Right lobe of liver (tissue), 6 donors: ENCODE measurements at regions not wholly inside any gene's neighbourhood (a gene's known extent, or its start where the extent isn't known, plus 50 kb on each side); places are given as distances from the start of the nearest gene placed in this dataset.

Experiments used
- ATAC-seq, 4 donors: fragments of 200-7000 bp; cut with Tn5 transposase; one replicate each; pipeline ENCODE4 v1.9.1; 2020; ENCODE audit warnings: mild to moderate bottlenecking in 4 of 4, moderate library complexity in 4 of 4
- DNase-seq, 3 donors: peaks; one replicate each; pipeline ENCODE4 v3.0.0-alpha.2; 2020
- H3K27ac ChIP-seq, 3 donors: fragments of 200-600 bp; one replicate each; pipeline ENCODE4 v1.8.0; 2022
- H3K27me3 ChIP-seq, 2 donors: fragments of 200-600 bp; one replicate each; pipeline ENCODE4 v1.8.0; 2022
- H3K36me3 ChIP-seq, 4 donors: fragments of 200-600 bp; sonication (generic) in 1 of 4; one replicate each; pipeline versions ENCODE4 v1.5.1 to v1.8.0; 2017 to 2022; ENCODE audit warnings: control low read depth in 1 of 4
- H3K4me1 ChIP-seq, 4 donors: fragments of 200-600 bp; sonication (generic) in 1 of 4; one replicate each; pipeline versions ENCODE4 v1.5.1 to v1.8.0; 2017 to 2022; ENCODE audit warnings: control low read depth in 1 of 4
- H3K4me3 ChIP-seq, 3 donors: fragments of 200-600 bp; one replicate each; pipeline ENCODE4 v1.8.0; 2022
- H3K9me3 ChIP-seq, 4 donors: fragments of 200-600 bp; sonication (generic) in 1 of 4; one replicate each; pipeline versions ENCODE4 v1.5.1 to v1.8.0; 2017 to 2022; ENCODE audit warnings: control low read depth in 1 of 4
- CTCF ChIP-seq, 4 donors: fragments of 200-600 bp in 3 of 4; fragments of 450-650 bp in 1 of 4; IDR thresholded peaks; one replicate each; pipeline versions ENCODE4 v1.5.1 to v1.8.0; 2016 to 2022; ENCODE audit warnings: antibody characterized with exemption in 4 of 4, mild to moderate bottlenecking in 2 of 4
- POLR2A ChIP-seq: fragments of 450-650 bp; IDR thresholded peaks from one replicate; pipeline ENCODE4 v1.6.1; 2017; ENCODE audit warnings: antibody characterized with exemption, mild to moderate bottlenecking
- WGBS: methylation state at CpG from one replicate; pipeline ENCODE4 v1.1.6; 2018; ENCODE audit warnings: low coverage, low lambda C conversion rate; ENCODE audit not compliant: insufficient coverage; ENCODE audit errors: missing lambda C conversion rate; 5-methylcytosine and 5-hydroxymethylcytosine counted together
- intact Hi-C, 2 donors: fragments of 100-400 bp; cut with DNase I; formaldehyde crosslinking; loops; one replicate each; pipeline versions ENCODE4 v1.11.2 to v1.14.1; 2022
- donor health status: DM: no; HTN: yes; CAD: no.
- donor health status: DM: no; HTN: no; CAD: no.
- donor health status: DM: no; HTN: no; CAD: no.
- donor health status: DM: no; HTN: yes; CAD: no.
- donor health status: DM: no; HTN: yes; CAD: no.

- TF ChIP-seq CTCF (IDR thresholded peaks at IDR 0.05): no peak
- no peaks in the 10 kb centered on the region for H3K27me3 ChIP-seq
- intact Hi-C loops: no loop called here
- no peak for ATAC-seq
- no peaks in the 10 kb centered on the region for H3K9me3 ChIP-seq
- no peaks in the 10 kb centered on the region for H3K4me1 ChIP-seq
- no peak for DNase-seq
- no peak overlapping the region for H3K4me3 ChIP-seq
- WGBS: 24% methylated on average over 3 of the region's 6 CpGs
- H3K36me3 ChIP-seq: no peaks in the 10 kb centered on the region
- no peak overlapping the region for H3K27ac ChIP-seq
Measured at GRCh38 chr12:131635491-131636122, 75.3 kb upstream of the SFSWAP start.

DNA sequence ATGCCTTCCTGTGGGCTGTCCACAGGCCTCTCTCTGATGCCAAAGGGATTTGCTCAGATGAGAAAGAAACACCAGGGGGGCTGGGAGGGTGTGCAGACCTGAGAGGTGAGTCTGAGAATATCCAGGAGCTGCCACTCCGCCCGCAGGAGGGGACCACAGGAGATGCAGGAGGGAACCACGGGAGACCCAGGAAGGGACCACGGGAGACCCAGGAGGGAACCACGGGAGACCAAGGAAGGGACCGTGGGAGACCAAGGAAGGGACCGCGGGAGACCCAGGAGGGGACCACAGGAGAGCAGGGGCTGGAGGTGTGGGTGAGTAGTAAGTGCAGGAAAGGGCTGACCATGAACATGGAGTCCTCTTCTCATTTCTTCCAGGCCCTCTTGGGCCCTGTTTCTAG is 74.6 kb upstream of the SFSWAP start:
- Histone ChIP-seq H3K27ac (no peak overlapping the region), H3K36me3 (no peaks in the 10 kb centered on the region), H3K27me3 (no peaks in the 10 kb centered on the region), H3K4me1 (no peaks in the 10 kb centered on the region), H3K4me3 (no peak overlapping the region), H3K9me3 (no peaks in the 10 kb centered on the region)
- no peak for DNase-seq
- no peak for ATAC-seq
- intact Hi-C loops: no loop called here
- no peak for TF ChIP-seq CTCF (IDR thresholded peaks at IDR 0.05)
- no peak for TF ChIP-seq POLR2A
- no CpG with 5 or more reads among the region's 8 CpGs for WGBS

DNA sequence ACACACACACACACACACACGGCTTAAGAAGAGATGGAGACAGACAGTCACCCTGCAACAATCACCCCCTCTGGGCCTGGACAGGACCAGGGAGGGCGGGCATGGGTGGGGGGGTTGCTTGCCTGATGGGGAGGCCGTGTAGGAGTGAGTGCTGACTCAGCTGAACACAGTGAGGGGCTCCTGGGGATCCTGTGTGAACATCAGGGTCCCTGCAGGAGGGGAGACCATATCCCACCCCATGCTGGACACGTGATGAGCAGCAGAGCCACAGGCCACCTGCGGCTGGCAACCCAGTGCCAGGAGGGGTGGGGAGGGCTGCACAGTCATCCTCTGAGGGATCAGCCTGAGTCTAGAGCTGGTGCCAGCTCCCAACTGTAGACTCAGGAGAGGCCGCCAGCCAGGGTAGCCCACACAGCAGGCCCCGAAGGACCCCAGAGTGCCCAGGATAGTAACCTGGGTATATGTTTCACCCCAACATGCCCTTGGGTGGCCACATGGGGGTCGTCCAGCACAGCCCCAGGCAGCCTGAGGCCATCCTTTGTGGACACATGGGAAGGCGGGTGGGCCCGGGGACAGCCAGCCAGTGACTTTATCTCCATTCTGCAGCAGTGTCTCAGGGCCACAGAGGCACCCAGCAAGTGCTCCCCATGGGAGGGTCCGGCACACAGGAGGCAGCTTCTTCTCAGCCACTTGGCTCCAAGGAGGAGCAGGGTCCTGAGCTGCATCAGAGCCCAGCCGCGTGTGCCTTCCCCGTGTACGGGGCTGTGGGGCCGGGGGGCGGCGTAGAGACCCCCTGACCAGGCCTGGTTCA is 73.7 kb upstream of the SFSWAP start:
- WGBS: 35% methylated on average over 5 of the region's 18 CpGs
- Histone ChIP-seq H3K4me3 (no peak overlapping the region), H3K27ac (no peak overlapping the region), H3K27me3 (no peaks in the 10 kb centered on the region), H3K4me1 (no peaks in the 10 kb centered on the region), H3K36me3 (no peaks in the 10 kb centered on the region), H3K9me3 (no peaks in the 10 kb centered on the region)
- no peak for DNase-seq
- intact Hi-C loops: no loop called here
- ATAC-seq: no peak
- TF ChIP-seq POLR2A (no peak), CTCF (IDR thresholded peaks at IDR 0.05) (no peak)

- DNase-seq: no peak
Measured at GRCh38 chr12:131637986-131638385, 72.9 kb upstream of the SFSWAP start.

More at GRCh38 chr12:131637986-131638385, 72.9 kb upstream of the SFSWAP start:
- Histone ChIP-seq H3K4me3 (no peak overlapping the region), H3K27ac (no peak overlapping the region), H3K4me1 (no peaks in the 10 kb centered on the region), H3K27me3 (no peaks in the 10 kb centered on the region), H3K9me3 (no peaks in the 10 kb centered on the region), H3K36me3 (no peaks in the 10 kb centered on the region)
- intact Hi-C loops: no loop called here
- TF ChIP-seq CTCF (IDR thresholded peaks at IDR 0.05) (no peak), POLR2A (no peak)
- ATAC-seq: no peak
- 44% methylated on average over 3 of the region's 3 CpGs for WGBS
